Suppressor macrophage (primary cell): ENCODE measurements at regions not wholly inside any gene's neighbourhood (a gene's known extent, or its start where the extent isn't known, plus 50 kb on each side); places are given as distances from the start of the nearest gene placed in this dataset.

Experiments used
- DNase-seq, 4 experiments: peaks; one replicate each; pipeline ENCODE4 v3.0.0-alpha.2; 2020 to 2022

- DNase-seq: no peak
Measured at GRCh38 chr2:239778042-239778851, 246.9 kb downstream of the NDUFA10 start.

GRCh38 chr2:239777219-239777618, 247.9 kb downstream of the NDUFA10 start:
- no peak for DNase-seq

GRCh38 chr2:239776436-239777005, 248.6 kb downstream of the NDUFA10 start:
- DNase-seq: no peak

GRCh38 chr2:239775623-239776435, 249.3 kb downstream of the NDUFA10 start:
- no peak for DNase-seq

- no peak for DNase-seq
Measured at GRCh38 chr2:239774933-239775622, 250.1 kb downstream of the NDUFA10 start.

- DNase-seq: no peak
Measured at GRCh38 chr2:239774142-239774462, 251.0 kb downstream of the NDUFA10 start.

- no peak for DNase-seq
Measured at GRCh38 chr2:239773228-239774141, 251.7 kb downstream of the NDUFA10 start.

- DNase-seq: no peak
Measured at GRCh38 chr2:239772721-239773120, 252.4 kb downstream of the NDUFA10 start.

GRCh38 chr2:239770246-239770639, 254.9 kb downstream of the NDUFA10 start:
- no peak for DNase-seq

GRCh38 chr2:239769554-239770245, 255.4 kb downstream of the NDUFA10 start:
- DNase-seq: no peak

GRCh38 chr2:239768907-239769553, 256.1 kb downstream of the NDUFA10 start:
- no peak for DNase-seq

- no peak for DNase-seq
Measured at GRCh38 chr2:239768031-239768790, 256.9 kb downstream of the NDUFA10 start.

- DNase-seq: no peak
Measured at GRCh38 chr2:239767021-239767905, 257.9 kb downstream of the NDUFA10 start.

GRCh38 chr2:239765911-239766310, 259.2 kb downstream of the NDUFA10 start:
- DNase-seq: no peak

- no peak for DNase-seq
Measured at GRCh38 chr2:239765076-239765845, 259.9 kb downstream of the NDUFA10 start.

GRCh38 chr2:239763433-239764097, 261.6 kb downstream of the NDUFA10 start:
- DNase-seq: peak in 1 of 4 experiments; percentile 18

GRCh38 chr2:239762655-239763269, 262.4 kb downstream of the NDUFA10 start:
- no peak for DNase-seq
